Smooth muscle cell (in vitro differentiated cells): ENCODE measurements at regions not wholly inside any gene's neighbourhood (a gene's known extent, or its start where the extent isn't known, plus 50 kb on each side); places are given as distances from the start of the nearest gene placed in this dataset.

Experiments used
- DNase-seq: peaks from one replicate; lab custom pipeline; 2025; ENCODE audit not compliant: unreplicated experiment; lab: John Stamatoyannopoulos, UW
- H2AFZ ChIP-seq: fragments of 200-600 bp; sonication (generic); 2 replicates; pipeline ENCODE4 v1.6.0; 2016; ENCODE audit warnings: antibody characterized with exemption, low read depth, mild to moderate bottlenecking
- H3F3A ChIP-seq: fragments of 200-600 bp; sonication (generic); 2 replicates; pipeline ENCODE4 v1.6.0; 2017; ENCODE audit warnings: antibody characterized with exemption, low read depth
- H3K27ac ChIP-seq: fragments of 200-600 bp; sonication (generic); 2 replicates; pipeline ENCODE4 v1.5.1; 2016; ENCODE audit warnings: low read depth, mild to moderate bottlenecking
- H3K27me3 ChIP-seq: fragments of 200-600 bp; sonication (generic); 2 replicates; pipeline ENCODE4 v1.6.1; 2016; ENCODE audit warnings: low read depth, mild to moderate bottlenecking
- H3K36me3 ChIP-seq: fragments of 200-600 bp; sonication (generic); 2 replicates; pipeline ENCODE4 v1.5.1; 2016; ENCODE audit warnings: low read depth
- H3K4me1 ChIP-seq: fragments of 200-600 bp; sonication (generic); 2 replicates; pipeline ENCODE4 v1.5.1; 2016; ENCODE audit warnings: low read depth
- H3K4me2 ChIP-seq: fragments of 200-600 bp; sonication (generic); 2 replicates; pipeline ENCODE4 v1.6.0; 2016; ENCODE audit warnings: mild to moderate bottlenecking
- H3K4me3 ChIP-seq: fragments of 200-600 bp; sonication (generic); 2 replicates; pipeline ENCODE4 v1.5.1; 2016; ENCODE audit warnings: mild to moderate bottlenecking
- H3K79me2 ChIP-seq: fragments of 200-600 bp; sonication (generic); 2 replicates; pipeline ENCODE4 v1.6.0; 2016; ENCODE audit warnings: low read depth, mild to moderate bottlenecking
- H3K9ac ChIP-seq: fragments of 200-600 bp; sonication (generic); 2 replicates; pipeline ENCODE4 v1.6.0; 2016; ENCODE audit warnings: low read depth
- H3K9me3 ChIP-seq: fragments of 200-600 bp; sonication (generic); replicated peaks from 2 replicates; pipeline ENCODE4 v1.5.1; 2016; ENCODE audit warnings: low read depth
- H4K20me1 ChIP-seq: fragments of 200-600 bp; sonication (generic); 2 replicates; pipeline ENCODE4 v1.6.0; 2016; ENCODE audit warnings: low read depth
- WGBS: methylation state at CpG from one replicate; pipeline ENCODE4 v1.1.7; 2016; ENCODE audit warnings: low lambda C conversion rate; 5-methylcytosine and 5-hydroxymethylcytosine counted together
- TF ChIP-seq, protein P1 (sequence below): fragments of 200-600 bp; sonication (generic); IDR thresholded peaks from 2 replicates; pipeline ENCODE4 v1.5.1; 2017; ENCODE audit warnings: borderline replicate concordance, mild to moderate bottlenecking, antibody characterized with exemption; ENCODE audit not compliant: insufficient read depth, poor library complexity, severe bottlenecking

DNA sequence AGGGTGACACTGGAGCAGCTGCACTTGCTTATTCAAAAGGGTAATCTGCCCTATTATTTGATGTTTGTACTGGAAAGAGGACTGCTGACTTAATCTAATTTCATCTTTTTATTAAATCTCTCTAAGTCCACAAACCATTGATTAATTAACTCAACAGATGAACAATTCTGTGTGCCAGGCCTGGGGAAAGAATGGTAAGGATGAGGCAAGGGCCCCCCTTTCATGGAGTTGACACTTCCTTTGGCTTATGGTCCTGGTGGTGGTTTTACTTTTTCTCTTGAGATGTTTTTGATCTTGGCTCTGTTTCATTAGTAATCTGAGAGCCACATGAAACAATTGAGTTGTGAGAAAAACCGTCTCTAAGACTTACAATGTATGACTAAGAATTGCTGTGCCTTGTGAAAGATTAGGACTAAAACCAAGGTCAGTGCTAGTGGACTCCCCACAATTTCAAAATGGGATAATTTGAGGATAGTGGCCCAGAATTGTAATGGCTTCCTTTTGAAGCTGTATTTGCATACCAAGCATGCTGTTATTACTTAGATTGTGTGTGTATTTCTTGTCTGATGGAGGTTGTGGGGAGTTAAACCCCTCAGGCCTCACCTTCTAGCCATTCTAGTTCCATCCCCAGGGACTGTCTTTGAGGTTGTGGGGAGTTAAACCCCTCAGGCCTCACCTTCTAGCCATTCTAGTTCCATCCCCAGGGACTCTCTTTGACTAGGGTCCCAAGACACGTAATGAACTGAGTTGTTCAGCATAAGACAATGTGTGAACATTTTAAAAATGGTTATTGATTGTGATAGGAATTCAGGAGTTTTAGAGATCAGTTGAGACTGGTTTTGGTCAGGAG, 52.5 kb upstream of the EVL start:
- H3K4me1 ChIP-seq = no peaks in the 10 kb centered on the region
- TF ChIP-seq, protein P1, sequence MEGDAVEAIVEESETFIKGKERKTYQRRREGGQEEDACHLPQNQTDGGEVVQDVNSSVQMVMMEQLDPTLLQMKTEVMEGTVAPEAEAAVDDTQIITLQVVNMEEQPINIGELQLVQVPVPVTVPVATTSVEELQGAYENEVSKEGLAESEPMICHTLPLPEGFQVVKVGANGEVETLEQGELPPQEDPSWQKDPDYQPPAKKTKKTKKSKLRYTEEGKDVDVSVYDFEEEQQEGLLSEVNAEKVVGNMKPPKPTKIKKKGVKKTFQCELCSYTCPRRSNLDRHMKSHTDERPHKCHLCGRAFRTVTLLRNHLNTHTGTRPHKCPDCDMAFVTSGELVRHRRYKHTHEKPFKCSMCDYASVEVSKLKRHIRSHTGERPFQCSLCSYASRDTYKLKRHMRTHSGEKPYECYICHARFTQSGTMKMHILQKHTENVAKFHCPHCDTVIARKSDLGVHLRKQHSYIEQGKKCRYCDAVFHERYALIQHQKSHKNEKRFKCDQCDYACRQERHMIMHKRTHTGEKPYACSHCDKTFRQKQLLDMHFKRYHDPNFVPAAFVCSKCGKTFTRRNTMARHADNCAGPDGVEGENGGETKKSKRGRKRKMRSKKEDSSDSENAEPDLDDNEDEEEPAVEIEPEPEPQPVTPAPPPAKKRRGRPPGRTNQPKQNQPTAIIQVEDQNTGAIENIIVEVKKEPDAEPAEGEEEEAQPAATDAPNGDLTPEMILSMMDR = no peak
- no peak overlapping the region for H2AFZ ChIP-seq
- H3K27me3 ChIP-seq = no peaks in the 10 kb centered on the region
- H3K79me2 ChIP-seq = peaks cover 35% of the 10 kb centered on the region
- WGBS = 65% methylated on average over 2 of the region's 2 CpGs
- H3K9me3 ChIP-seq = no peaks in the 10 kb centered on the region
- no peak overlapping the region for H3K9ac ChIP-seq
- peak overlapping the region; percentile 16 for H3K27ac ChIP-seq
- no peaks in the 10 kb centered on the region for H3K36me3 ChIP-seq
- H3K4me3 ChIP-seq = no peak overlapping the region
- H3F3A ChIP-seq = peaks cover under 1% of the 10 kb centered on the region
- H3K4me2 ChIP-seq = no peak overlapping the region
- DNase-seq = no peak
- peaks cover 37% of the 10 kb centered on the region for H4K20me1 ChIP-seq

DNA sequence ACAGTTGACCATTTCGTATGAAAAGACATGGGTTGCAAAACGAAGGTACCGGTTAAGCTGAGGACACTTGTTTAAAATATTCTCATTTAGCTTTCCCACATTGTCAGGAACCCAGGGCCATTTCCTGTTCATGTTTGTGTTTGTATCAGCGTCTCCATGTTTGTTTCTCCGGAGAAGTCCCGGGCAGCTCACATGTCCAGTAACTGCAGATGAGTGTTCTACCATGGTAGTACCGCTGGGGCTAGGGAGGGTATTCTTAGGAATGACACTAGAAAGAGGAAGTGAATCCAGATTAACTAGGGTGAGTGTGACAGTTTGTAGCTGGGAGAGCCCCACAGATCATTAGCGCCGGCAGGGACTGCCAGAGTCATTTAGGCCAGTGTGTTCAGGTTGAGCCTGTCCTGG, 50.0 kb upstream of the EVL start:
- no peak overlapping the region for H3K9ac ChIP-seq
- no peaks in the 10 kb centered on the region for H3K36me3 ChIP-seq
- peaks cover 32% of the 10 kb centered on the region for H3K79me2 ChIP-seq
- TF ChIP-seq, protein P1 = no peak
- H3F3A ChIP-seq = peaks cover 19% of the 10 kb centered on the region
- no peak overlapping the region for H3K27ac ChIP-seq
- no peaks in the 10 kb centered on the region for H3K9me3 ChIP-seq
- no peak overlapping the region for H3K4me2 ChIP-seq
- 74% methylated on average over 9 of the region's 9 CpGs for WGBS
- no peak overlapping the region for H2AFZ ChIP-seq
- peaks cover 20% of the 10 kb centered on the region for H3K4me1 ChIP-seq
- no peaks in the 10 kb centered on the region for H3K27me3 ChIP-seq
- H3K4me3 ChIP-seq = no peak overlapping the region
- DNase-seq = no peak
- peaks cover 49% of the 10 kb centered on the region for H4K20me1 ChIP-seq
